Nephron (organoid): ENCODE measurements at regions not wholly inside any gene's neighbourhood (a gene's known extent, or its start where the extent isn't known, plus 50 kb on each side); places are given as distances from the start of the nearest gene placed in this dataset.
"Not testable (repeated sequence)": the region's sequence is repeated elsewhere in the genome, so short reads cannot be mapped to it uniquely, and the experiment has no call there.

Experiments used
- H3K27ac Mint-ChIP-seq, 3 experiments: 2 replicates each; pipeline ENCODE4 v1.8.0; 2020; ENCODE audit warnings: mixed read lengths in 3 of 3, mild to moderate bottlenecking in 2 of 3, moderate library complexity in 1 of 3
- H3K27me3 Mint-ChIP-seq: 2 replicates; pipeline ENCODE4 v1.8.0; 2021; ENCODE audit warnings: low read depth, mild to moderate bottlenecking, moderate library complexity, mixed read lengths
- H3K36me3 Mint-ChIP-seq: 2 replicates; pipeline ENCODE4 v1.8.0; 2020; ENCODE audit warnings: low read depth, mixed read lengths
- H3K4me1 Mint-ChIP-seq: 2 replicates; pipeline ENCODE4 v1.8.0; 2020; ENCODE audit warnings: mixed read lengths
- H3K4me3 Mint-ChIP-seq, 3 experiments: 2 replicates each; pipeline ENCODE4 v1.8.0; 2020; ENCODE audit warnings: mild to moderate bottlenecking in 3 of 3, mixed read lengths in 3 of 3, moderate library complexity in 2 of 3
- H3K9me3 Mint-ChIP-seq: 2 replicates; pipeline ENCODE4 v1.8.0; 2020; ENCODE audit warnings: mixed read lengths
- CTCF ChIP-seq, 3 experiments: fragments of 200-600 bp; sonication (generic); IDR thresholded peaks; one replicate each; pipeline ENCODE4 v1.5.0; 2021; ENCODE audit warnings: antibody characterized with exemption in 3 of 3; ENCODE audit not compliant: unreplicated experiment in 3 of 3

DNA sequence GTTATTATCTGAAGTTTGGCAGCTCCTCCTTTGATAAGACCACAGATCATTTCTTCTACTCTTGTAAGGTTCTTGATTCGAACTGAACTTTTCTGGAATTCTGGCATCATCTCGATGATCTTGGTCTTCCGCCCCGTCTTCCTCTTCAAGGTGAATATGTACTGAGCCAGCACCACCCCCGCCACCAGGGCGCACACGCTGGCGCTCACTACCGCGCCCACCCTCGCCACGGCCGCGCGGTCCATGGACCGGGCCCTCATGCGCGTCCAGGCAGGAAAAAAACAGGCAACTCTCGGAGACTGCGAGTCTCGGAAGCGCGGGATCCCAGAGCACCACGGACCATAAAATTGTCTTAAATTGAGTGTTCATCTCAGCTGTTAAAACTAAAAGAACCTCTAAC lies 458.4 kb upstream of the NDST3 start:
- Mint-ChIP-seq H3K27me3 (no peaks in the 10 kb centered on the region), H3K4me3 (no peak overlapping the region), H3K27ac (no peak overlapping the region), H3K9me3 (no peaks in the 10 kb centered on the region), H3K36me3 (no peaks in the 10 kb centered on the region), H3K4me1 (no peaks in the 10 kb centered on the region)
- no peak for TF ChIP-seq CTCF (IDR thresholded peaks at IDR 0.05; ENCODE audit: unreplicated experiment in 3 of 3)

- Mint-ChIP-seq H3K4me3 (no peak overlapping the region), H3K4me1 (no peaks in the 10 kb centered on the region), H3K36me3 (no peaks in the 10 kb centered on the region), H3K9me3 (no peaks in the 10 kb centered on the region), H3K27ac (peak overlapping the region in 1 of 3 experiments; percentile 7), H3K27me3 (no peaks in the 10 kb centered on the region)
- TF ChIP-seq CTCF (IDR thresholded peaks at IDR 0.05; ENCODE audit: unreplicated experiment in 3 of 3), result no peak
Measured at GRCh38 chr4:117577686-117578311, 456.5 kb upstream of the NDST3 start.

- Mint-ChIP-seq H3K27ac (peak overlapping the region in 1 of 3 experiments; percentile 35), H3K27me3 (no peaks in the 10 kb centered on the region), H3K9me3 (peaks cover 3% of the 10 kb centered on the region), H3K4me1 (no peaks in the 10 kb centered on the region), H3K4me3 (no peak overlapping the region), H3K36me3 (no peaks in the 10 kb centered on the region)
- no peak for TF ChIP-seq CTCF (IDR thresholded peaks at IDR 0.05; ENCODE audit: unreplicated experiment in 3 of 3)
Measured at GRCh38 chr4:117588771-117589170, 445.5 kb upstream of the NDST3 start.

- no peaks in the 10 kb centered on the region for H3K27me3 Mint-ChIP-seq
- no peaks in the 10 kb centered on the region for H3K4me1 Mint-ChIP-seq
- H3K4me3 Mint-ChIP-seq, result no peak overlapping the region
- TF ChIP-seq CTCF (IDR thresholded peaks at IDR 0.05; ENCODE audit: unreplicated experiment in 3 of 3), result no peak
- no peaks in the 10 kb centered on the region for H3K36me3 Mint-ChIP-seq
- H3K9me3 Mint-ChIP-seq, result peaks cover 3% of the 10 kb centered on the region
- H3K27ac Mint-ChIP-seq, result no peak overlapping the region
Measured at GRCh38 chr4:117596917-117597480, 437.3 kb upstream of the NDST3 start.

GRCh38 chr4:117599393-117599792 lies 434.9 kb upstream of the NDST3 start:
- H3K27me3 Mint-ChIP-seq, H3K27ac Mint-ChIP-seq, H3K9me3 Mint-ChIP-seq, H3K4me3 Mint-ChIP-seq, H3K36me3 Mint-ChIP-seq, H3K4me1 Mint-ChIP-seq: not testable (repeated sequence)

GRCh38 chr4:117600936-117601335 lies 433.4 kb upstream of the NDST3 start:
- not testable (repeated sequence) for H3K9me3 Mint-ChIP-seq, H3K4me3 Mint-ChIP-seq, H3K36me3 Mint-ChIP-seq, H3K27me3 Mint-ChIP-seq, H3K27ac Mint-ChIP-seq, H3K4me1 Mint-ChIP-seq

GRCh38 chr4:117610706-117611308 lies 423.5 kb upstream of the NDST3 start:
- no peaks in the 10 kb centered on the region for H3K4me1 Mint-ChIP-seq
- H3K4me3 Mint-ChIP-seq, result no peak overlapping the region

More at GRCh38 chr4:117610706-117611308, 423.5 kb upstream of the NDST3 start:
- Mint-ChIP-seq H3K27me3 (no peaks in the 10 kb centered on the region), H3K27ac (no peak overlapping the region), H3K9me3 (peaks cover 27% of the 10 kb centered on the region), H3K36me3 (no peaks in the 10 kb centered on the region)
- no peak for TF ChIP-seq CTCF (IDR thresholded peaks at IDR 0.05; ENCODE audit: unreplicated experiment in 3 of 3)
